ENCODE measurements at regions not wholly inside any gene's neighbourhood (a gene's known extent, or its start where the extent isn't known, plus 50 kb on each side); places are given as distances from the start of the nearest gene placed in this dataset.

DNA sequence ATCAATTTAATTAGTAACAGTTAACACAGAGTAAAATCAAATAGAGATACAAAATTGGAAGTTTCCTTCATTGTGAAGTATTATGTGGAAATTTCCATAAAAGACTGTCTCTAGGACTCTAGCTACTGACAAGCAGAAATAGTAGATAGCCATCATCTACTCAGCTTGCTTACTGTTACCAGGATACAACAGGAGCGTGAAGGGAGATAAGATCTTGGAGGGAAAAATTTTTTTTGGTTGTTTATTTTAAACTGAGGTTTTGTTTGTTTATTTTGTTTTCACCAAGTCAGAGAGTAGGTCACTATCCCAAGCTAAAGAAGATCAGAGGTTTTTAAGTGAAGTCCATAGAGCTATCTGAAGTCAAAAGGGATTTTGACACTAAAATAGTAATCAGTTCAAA lies 861.3 kb upstream of the MGAT4C start:
- Mint-ChIP-seq H3K36me3 (ENCODE audit: low read depth, unreplicated experiment) (no peaks in the 10 kb centered on the region), H3K4me1 (ENCODE audit: low read depth, unreplicated experiment) (no peaks in the 10 kb centered on the region), H3K9me3 (ENCODE audit: unreplicated experiment) (no peaks in the 10 kb centered on the region), H3K27me3 (ENCODE audit: low read depth, unreplicated experiment) (no peaks in the 10 kb centered on the region), H3K4me3 (ENCODE audit: unreplicated experiment) (no peak overlapping the region), H3K27ac (ENCODE audit: unreplicated experiment) (no peak overlapping the region)
- Histone ChIP-seq H3K4me1 (ENCODE audit: insufficient read depth, low read length) (no peaks in the 10 kb centered on the region), H3K9ac (ENCODE audit: low read length) (no peak overlapping the region), H3K27me3 (ENCODE audit: insufficient read depth, low read length) (no peaks in the 10 kb centered on the region), H3K79me2 (ENCODE audit: insufficient read depth, low read length) (no peaks in the 10 kb centered on the region), H2AFZ (ENCODE audit: low read depth, low read length) (no peak overlapping the region), H3K27ac (ENCODE audit: low read depth, low read length) (no peak overlapping the region), H3K36me3 (ENCODE audit: insufficient read depth, low read length) (no peaks in the 10 kb centered on the region), H3K4me2 (ENCODE audit: low read length) (no peak overlapping the region), H3K9me3 (ENCODE audit: insufficient read depth, low read depth, low read length) (no peaks in the 10 kb centered on the region), H4K20me1 (ENCODE audit: insufficient read depth, low read length) (no peaks in the 10 kb centered on the region), H3K4me3 (ENCODE audit: insufficient read depth, low read depth, low read length) (no peak overlapping the region)
- FAIRE-seq = no peak
- TF ChIP-seq, protein P1, sequence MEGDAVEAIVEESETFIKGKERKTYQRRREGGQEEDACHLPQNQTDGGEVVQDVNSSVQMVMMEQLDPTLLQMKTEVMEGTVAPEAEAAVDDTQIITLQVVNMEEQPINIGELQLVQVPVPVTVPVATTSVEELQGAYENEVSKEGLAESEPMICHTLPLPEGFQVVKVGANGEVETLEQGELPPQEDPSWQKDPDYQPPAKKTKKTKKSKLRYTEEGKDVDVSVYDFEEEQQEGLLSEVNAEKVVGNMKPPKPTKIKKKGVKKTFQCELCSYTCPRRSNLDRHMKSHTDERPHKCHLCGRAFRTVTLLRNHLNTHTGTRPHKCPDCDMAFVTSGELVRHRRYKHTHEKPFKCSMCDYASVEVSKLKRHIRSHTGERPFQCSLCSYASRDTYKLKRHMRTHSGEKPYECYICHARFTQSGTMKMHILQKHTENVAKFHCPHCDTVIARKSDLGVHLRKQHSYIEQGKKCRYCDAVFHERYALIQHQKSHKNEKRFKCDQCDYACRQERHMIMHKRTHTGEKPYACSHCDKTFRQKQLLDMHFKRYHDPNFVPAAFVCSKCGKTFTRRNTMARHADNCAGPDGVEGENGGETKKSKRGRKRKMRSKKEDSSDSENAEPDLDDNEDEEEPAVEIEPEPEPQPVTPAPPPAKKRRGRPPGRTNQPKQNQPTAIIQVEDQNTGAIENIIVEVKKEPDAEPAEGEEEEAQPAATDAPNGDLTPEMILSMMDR (IDR thresholded peaks at IDR 0.05; ENCODE audit: insufficient read depth, low read depth, low read length) = no peak
- no peak for TF ChIP-seq EZH2 (IDR thresholded peaks at IDR 0.05; ENCODE audit: insufficient read depth, low read length)
- no peak for DNase-seq (ENCODE audit: low read depth)

DNA sequence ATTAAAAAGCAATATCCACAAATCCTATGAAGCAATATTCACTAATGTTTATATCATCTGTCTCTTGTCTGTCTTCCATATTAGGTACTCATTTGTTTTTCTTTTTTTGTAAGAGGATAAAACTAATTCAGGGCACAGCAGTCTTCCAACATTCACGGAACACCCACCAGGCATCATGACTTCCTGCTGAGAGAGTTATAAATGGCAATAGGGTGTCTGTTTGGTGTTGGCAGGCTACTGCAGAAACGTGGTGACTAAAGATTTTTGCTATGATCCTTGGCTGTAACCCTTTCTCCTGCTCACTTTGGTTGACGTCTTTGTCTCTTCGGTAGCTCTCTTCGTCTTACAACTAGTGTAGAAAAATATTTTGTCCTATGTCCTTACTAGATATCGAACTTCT lies 860.6 kb upstream of the MGAT4C start:
- FAIRE-seq = no peak
- no peaks in the 10 kb centered on the region for H3K27me3 Mint-ChIP-seq (ENCODE audit: low read depth, unreplicated experiment)
- H4K20me1 ChIP-seq (ENCODE audit: insufficient read depth, low read length) = no peaks in the 10 kb centered on the region

More for the DNA sequence above, 860.6 kb upstream of the MGAT4C start:
- H3K27ac ChIP-seq (ENCODE audit: low read depth, low read length) = no peak overlapping the region
- H3K9me3 Mint-ChIP-seq (ENCODE audit: unreplicated experiment) = no peaks in the 10 kb centered on the region
- H3K4me1 ChIP-seq (ENCODE audit: insufficient read depth, low read length) = no peaks in the 10 kb centered on the region
- no peaks in the 10 kb centered on the region for H3K36me3 Mint-ChIP-seq (ENCODE audit: low read depth, unreplicated experiment)
- TF ChIP-seq EZH2 (IDR thresholded peaks at IDR 0.05; ENCODE audit: insufficient read depth, low read length) = no peak
- TF ChIP-seq, protein P1 (IDR thresholded peaks at IDR 0.05; ENCODE audit: insufficient read depth, low read depth, low read length) = no peak
- H3K4me1 Mint-ChIP-seq (ENCODE audit: low read depth, unreplicated experiment) = no peaks in the 10 kb centered on the region
- H3K4me3 Mint-ChIP-seq (ENCODE audit: unreplicated experiment) = no peak overlapping the region
- H3K9ac ChIP-seq (ENCODE audit: low read length) = no peak overlapping the region
- H3K79me2 ChIP-seq (ENCODE audit: insufficient read depth, low read length) = no peaks in the 10 kb centered on the region
- no peak overlapping the region for H3K4me3 ChIP-seq (ENCODE audit: insufficient read depth, low read depth, low read length)
- no peaks in the 10 kb centered on the region for H3K27me3 ChIP-seq (ENCODE audit: insufficient read depth, low read length)
- H3K27ac Mint-ChIP-seq (ENCODE audit: unreplicated experiment) = no peak overlapping the region
- H3K9me3 ChIP-seq (ENCODE audit: insufficient read depth, low read depth, low read length) = no peaks in the 10 kb centered on the region
- H3K36me3 ChIP-seq (ENCODE audit: insufficient read depth, low read length) = no peaks in the 10 kb centered on the region
- H3K4me2 ChIP-seq (ENCODE audit: low read length) = no peak overlapping the region
- DNase-seq (ENCODE audit: low read depth) = no peak
- H2AFZ ChIP-seq (ENCODE audit: low read depth, low read length) = peak overlapping the region; percentile 29

All from astrocyte (in vitro differentiated cells and primary cell).